ENCODE measurements at regions not wholly inside any gene's neighbourhood (a gene's known extent, or its start where the extent isn't known, plus 50 kb on each side); places are given as distances from the start of the nearest gene placed in this dataset.

- Histone ChIP-seq H3K9ac (no peak overlapping the region), H2AFZ (ENCODE audit: low read depth) (0 out of 2 replicates have a peak overlapping the region, but pooled peaks have one; percentile 57), H3K9me2 (no peaks in the 10 kb centered on the region), H3K27me3 (ENCODE audit: insufficient read depth) (no peaks in the 10 kb centered on the region), H3K27ac (ENCODE audit: low read depth in 2 of 2, low read length in 1 of 2) (no peak overlapping the region), H3K4me2 (peak overlapping the region; percentile 64), H3K36me3 (replicated peaks in 1 of 2; ENCODE audit: control insufficient read depth in 1 of 2, insufficient read depth in 2 of 2, low read length in 1 of 2) (no peaks in the 10 kb centered on the region), H3K4me3 (ENCODE audit: low read depth in 2 of 2, low read length in 1 of 2) (peak overlapping the region; percentile 34 to 49; a peak in 2 of 4 replicates), H4K20me1 (ENCODE audit: insufficient read depth) (no peaks in the 10 kb centered on the region), H3K79me2 (ENCODE audit: insufficient read depth) (no peaks in the 10 kb centered on the region), H3K4me1 (ENCODE audit: control insufficient read depth in 1 of 2, insufficient read depth in 2 of 2, low read depth in 1 of 2, low read length in 1 of 2) (peaks cover 0 to 10% of the 10 kb centered on the region in 2 experiments; a peak in 2 of 4 replicates), H3F3A (replicated peaks; ENCODE audit: insufficient read depth) (no peaks in the 10 kb centered on the region), H3K9me3 (no peaks in the 10 kb centered on the region)
- ChIA-PET CTCF (interaction anchor here (0.5 to 1.5 kb wide), 3 partner anchors 26 to 922 kb away, joined by 3 read pairs; no protein-coding TSS in a partner anchor), POLR2A (no interaction called here)
- TF ChIP-seq TCF12 (IDR thresholded peaks at IDR 0.05), result no peak
- no peak for TF ChIP-seq FOSL2 (IDR thresholded peaks at IDR 0.05; ENCODE audit: borderline replicate concordance, low read depth)
- TF ChIP-seq EZH2phosphoT487 (IDR thresholded peaks at IDR 0.05; ENCODE audit: borderline replicate concordance, low read depth), result no peak
- TF ChIP-seq CTCF (IDR thresholded peaks at IDR 0.05), result no peak
- no peak for TF ChIP-seq ZBTB33 (IDR thresholded peaks at IDR 0.05; ENCODE audit: borderline replicate concordance, low read depth)
- no peak for TF ChIP-seq JUND (IDR thresholded peaks at IDR 0.05)
- TF ChIP-seq PBX3 (IDR thresholded peaks at IDR 0.05), result no peak
- no peak for TF ChIP-seq NFIC (IDR thresholded peaks at IDR 0.05; ENCODE audit: borderline replicate concordance)
- no peak for TF ChIP-seq MAX (IDR thresholded peaks at IDR 0.05; ENCODE audit: low read depth)
- TF ChIP-seq NRF1 (IDR thresholded peaks at IDR 0.05; ENCODE audit: low read depth, low read length), result no peak
- no peak for TF ChIP-seq ELF1 (IDR thresholded peaks at IDR 0.05)
- no peak for DNase-seq
- 45% methylated on average over 12 of the region's 12 CpGs for WGBS (ENCODE audit: low lambda C conversion rate)
Measured at GRCh38 chr9:1916655-1917054, 98.5 kb upstream of the SMARCA2 start.

- ChIA-PET POLR2A (no interaction called here), CTCF (interaction anchor here (1.5 kb wide), 1 partner anchor 25 kb away, joined by 3 read pairs; no protein-coding TSS in a partner anchor)
- Histone ChIP-seq H3K27ac (ENCODE audit: low read depth in 2 of 2, low read length in 1 of 2) (no peak overlapping the region), H3K27me3 (ENCODE audit: insufficient read depth) (no peaks in the 10 kb centered on the region), H3K4me2 (peak overlapping the region; percentile 64), H3K79me2 (ENCODE audit: insufficient read depth) (no peaks in the 10 kb centered on the region), H3K4me3 (ENCODE audit: low read depth in 2 of 2, low read length in 1 of 2) (peak overlapping the region; percentile 34 to 49), H3K9ac (no peak overlapping the region), H3K36me3 (replicated peaks in 1 of 2; ENCODE audit: control insufficient read depth in 1 of 2, insufficient read depth in 2 of 2, low read length in 1 of 2) (no peaks in the 10 kb centered on the region), H3K4me1 (ENCODE audit: control insufficient read depth in 1 of 2, insufficient read depth in 2 of 2, low read depth in 1 of 2, low read length in 1 of 2) (peaks cover 0 to 10% of the 10 kb centered on the region in 2 experiments; a peak in 2 of 4 replicates), H4K20me1 (ENCODE audit: insufficient read depth) (no peaks in the 10 kb centered on the region), H3F3A (replicated peaks; ENCODE audit: insufficient read depth) (no peaks in the 10 kb centered on the region), H3K9me2 (no peaks in the 10 kb centered on the region), H3K9me3 (no peaks in the 10 kb centered on the region), H2AFZ (ENCODE audit: low read depth) (peak overlapping the region; percentile 63; the same call in 1 of the 2 replicates)
- DNase-seq, result peak; percentile 41
- 13% methylated on average over 11 of the region's 11 CpGs for WGBS (ENCODE audit: low lambda C conversion rate)
- TF ChIP-seq MXI1 (IDR thresholded peaks at IDR 0.05; ENCODE audit: low read depth, low read length) (no peak), RAD21 (IDR thresholded peaks at IDR 0.05; ENCODE audit: low read length) (no peak), CHD2 (IDR thresholded peaks at IDR 0.05; ENCODE audit: low read length, partially characterized antibody) (no peak), MEF2A (IDR thresholded peaks at IDR 0.05; ENCODE audit: borderline replicate concordance, low read depth) (no peak), ZBTB33 (IDR thresholded peaks at IDR 0.05; ENCODE audit: borderline replicate concordance, low read depth) (no peak), NFIC (IDR thresholded peaks at IDR 0.05; ENCODE audit: borderline replicate concordance) (no peak), FOXM1 (IDR thresholded peaks at IDR 0.05; ENCODE audit: low read depth) (no peak), SMC3 (IDR thresholded peaks at IDR 0.05; ENCODE audit: low read depth, low read length) (no peak), TAF1 (IDR thresholded peaks at IDR 0.05; ENCODE audit: borderline replicate concordance, low read depth, low read length) (no peak), CTCF (IDR thresholded peaks at IDR 0.05) (no peak)
Measured at GRCh38 chr9:1917396-1917935, 97.7 kb upstream of the SMARCA2 start.
